ENCODE measurements at regions not wholly inside any gene's neighbourhood (a gene's known extent, or its start where the extent isn't known, plus 50 kb on each side); places are given as distances from the start of the nearest gene placed in this dataset.

GRCh38 chr6:63371104-63371715 is 51.4 kb upstream of the LGSN start:
- DNase-seq = no peak

DNA sequence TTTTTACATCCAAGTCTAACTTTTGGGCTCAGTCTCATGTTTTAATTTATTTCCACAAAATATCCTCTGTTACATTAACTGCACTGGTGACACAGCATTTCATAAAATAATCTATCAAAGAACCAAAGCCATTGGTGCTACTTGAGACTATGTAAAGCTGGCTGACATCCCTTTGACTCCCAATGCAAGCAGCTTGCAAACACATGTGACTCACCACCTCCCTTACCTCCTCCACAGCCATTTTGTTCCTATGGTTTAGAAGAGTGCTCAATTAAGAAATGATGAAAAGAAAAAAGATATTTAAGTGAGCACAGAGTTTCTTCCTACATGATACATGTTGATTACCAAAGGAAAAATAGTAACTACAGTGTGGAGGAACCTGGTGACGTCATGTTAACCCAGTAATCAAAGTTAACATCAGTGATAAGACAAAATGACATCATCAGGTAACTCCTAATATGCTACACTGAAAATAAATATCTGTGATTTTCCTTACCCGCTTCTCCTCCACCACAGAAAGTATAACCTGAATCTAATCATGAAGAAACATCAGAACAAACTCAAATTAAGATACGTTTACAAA is 53.3 kb upstream of the LGSN start:
- no peak for DNase-seq

DNA sequence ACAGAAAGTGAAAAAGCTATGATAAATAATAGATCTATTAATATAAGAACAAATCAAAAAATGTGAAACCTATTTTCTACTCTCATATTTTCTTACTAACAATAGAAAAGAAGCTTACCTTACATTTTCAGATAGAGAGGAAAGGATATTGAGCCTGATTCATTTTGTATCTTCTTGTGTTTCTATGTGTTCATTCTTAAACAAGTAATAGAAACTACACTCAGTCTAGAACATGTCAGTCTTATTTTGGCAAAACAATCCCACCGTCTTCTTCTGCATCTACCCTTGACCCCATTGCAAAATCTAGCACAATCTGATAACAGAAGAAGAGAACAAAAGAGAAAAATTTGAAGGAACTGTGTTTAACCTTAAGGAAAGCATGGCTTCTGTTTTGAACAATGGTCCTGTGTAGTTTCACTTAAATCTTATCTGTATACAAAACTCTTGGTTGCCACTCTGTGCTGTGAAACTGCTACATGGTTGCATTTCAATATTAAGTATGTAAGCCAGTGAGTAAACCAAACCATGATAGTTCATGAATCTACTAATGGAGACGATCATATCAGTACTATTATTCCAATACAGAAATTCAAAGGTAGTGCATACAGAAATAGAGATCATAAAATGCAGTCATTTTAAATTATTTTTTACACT is 69.5 kb upstream of the LGSN start:
- no peak for DNase-seq

- DNase-seq = no peak
These were observed 71.6 kb upstream of the LGSN start for GRCh38 chr6:63391203-63391970.

- no peak for DNase-seq
These were observed 72.4 kb upstream of the LGSN start for GRCh38 chr6:63392092-63392724.

DNA sequence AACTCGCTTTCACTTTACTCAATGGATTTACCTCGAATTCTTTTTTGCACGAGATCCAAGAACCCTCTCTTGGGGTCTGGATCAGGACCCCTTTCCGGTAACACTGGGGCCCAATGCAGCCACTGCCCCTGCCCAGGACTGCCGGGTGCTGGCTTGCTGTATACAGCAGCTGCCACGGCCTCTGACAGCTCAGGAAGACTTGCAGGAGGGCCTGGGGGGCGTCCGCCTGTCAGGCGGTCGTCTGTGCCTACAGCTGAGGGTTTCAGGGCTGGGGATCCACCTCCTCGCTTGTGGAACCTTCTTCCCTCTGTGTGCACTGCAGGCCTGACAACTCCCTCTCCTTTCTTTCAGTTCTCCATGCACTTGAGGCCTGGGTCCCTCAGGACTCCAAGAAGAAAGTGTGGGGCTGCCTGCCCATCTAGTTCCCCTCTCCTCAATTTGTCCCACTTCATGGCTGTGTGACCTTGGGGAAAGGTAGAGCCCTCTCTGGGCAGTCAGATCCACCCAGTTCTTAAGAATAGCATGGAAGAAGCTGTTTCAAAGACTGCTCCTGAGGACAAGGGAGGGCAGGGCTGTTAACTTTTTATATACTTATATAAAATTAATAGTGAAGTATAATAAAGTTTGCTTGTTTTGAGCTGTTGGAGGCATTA is 75.0 kb upstream of the LGSN start:
- DNase-seq = no peak

DNA sequence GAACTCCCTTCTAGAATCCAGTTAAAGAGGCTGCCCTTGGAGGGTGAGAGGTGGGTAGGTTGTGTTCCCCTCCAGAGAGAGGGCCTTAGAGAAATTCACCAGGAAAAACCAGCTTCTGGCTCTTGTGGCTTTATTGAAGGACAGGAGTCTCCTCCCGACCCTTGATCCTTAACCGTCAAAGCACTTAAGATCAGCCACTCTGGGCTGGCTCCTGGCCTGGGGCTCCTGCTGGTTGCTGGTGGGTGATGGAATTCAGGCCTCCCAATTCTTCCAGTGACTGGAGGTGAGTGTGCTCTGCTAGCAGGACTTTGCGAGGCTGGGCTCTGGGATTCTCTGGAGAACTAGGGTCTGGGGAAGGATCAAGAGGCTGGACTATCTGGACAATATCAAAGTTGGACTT is 75.6 kb upstream of the LGSN start:
- no peak for DNase-seq

- DNase-seq = no peak
These were observed 83.9 kb upstream of the LGSN start for GRCh38 chr6:63403725-63404124.

GRCh38 chr6:63410435-63411426 is 90.9 kb upstream of the LGSN start:
- DNase-seq = no peak

DNA sequence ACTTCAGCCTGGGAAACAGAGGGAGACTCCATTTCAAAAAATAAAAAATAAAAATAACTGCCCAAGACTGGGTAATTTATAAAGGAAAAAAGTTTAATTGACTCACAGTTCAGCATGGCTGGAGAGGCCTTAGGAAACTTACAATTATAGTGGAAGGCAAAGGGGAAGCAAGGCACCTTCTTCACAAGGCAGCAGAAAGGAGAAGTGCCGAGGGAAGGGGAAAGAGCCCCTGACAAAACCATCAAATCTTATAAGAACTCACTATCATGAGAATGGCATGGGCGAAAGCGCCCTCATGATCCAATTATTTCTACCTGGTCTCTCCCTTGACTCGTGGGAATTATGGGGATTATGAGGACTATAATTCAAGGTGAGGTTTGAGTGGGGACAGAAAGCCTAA is 95.5 kb upstream of the LGSN start:
- DNase-seq = no peak

- DNase-seq = no peak
These were observed 99.0 kb upstream of the LGSN start for GRCh38 chr6:63418741-63419140.

DNA sequence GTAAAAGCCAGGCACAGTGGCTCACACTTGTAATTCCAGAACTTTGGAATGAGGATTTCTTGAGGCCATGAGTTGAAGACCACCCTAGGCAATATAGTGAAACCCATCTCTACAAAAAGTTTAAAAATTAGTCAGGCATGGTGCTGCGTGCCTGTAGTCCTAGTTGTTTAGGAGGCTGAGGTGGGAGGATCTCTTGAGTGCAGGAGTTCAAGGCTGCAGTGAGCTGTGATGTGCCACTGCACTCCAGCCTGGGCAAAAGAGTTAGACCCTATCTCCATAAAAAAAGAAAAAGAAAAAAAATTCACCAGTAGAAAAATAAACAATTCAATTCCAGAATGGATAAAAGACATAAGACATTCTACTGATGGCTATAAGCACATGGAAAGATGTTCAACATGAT is 104.9 kb upstream of the LGSN start:
- no peak for DNase-seq

DNA sequence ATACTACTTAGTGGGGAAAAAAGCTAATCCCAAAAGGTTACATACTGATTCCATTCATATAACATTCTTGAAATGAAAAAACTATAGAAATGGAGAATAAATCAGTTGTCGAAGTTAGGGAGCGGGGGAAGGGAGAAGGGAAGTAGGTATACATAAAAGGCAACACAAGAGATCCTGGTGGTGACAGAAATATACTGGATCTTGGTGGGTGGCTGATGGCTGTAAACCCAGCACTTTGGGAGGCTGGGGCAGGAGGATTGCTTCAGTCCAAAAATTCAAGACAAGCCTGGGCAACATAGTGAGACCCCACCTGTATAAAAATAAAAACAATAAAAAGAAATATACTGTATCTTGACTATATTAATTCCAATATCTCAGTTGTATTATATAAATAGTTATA is 105.7 kb upstream of the LGSN start:
- DNase-seq = no peak

DNA sequence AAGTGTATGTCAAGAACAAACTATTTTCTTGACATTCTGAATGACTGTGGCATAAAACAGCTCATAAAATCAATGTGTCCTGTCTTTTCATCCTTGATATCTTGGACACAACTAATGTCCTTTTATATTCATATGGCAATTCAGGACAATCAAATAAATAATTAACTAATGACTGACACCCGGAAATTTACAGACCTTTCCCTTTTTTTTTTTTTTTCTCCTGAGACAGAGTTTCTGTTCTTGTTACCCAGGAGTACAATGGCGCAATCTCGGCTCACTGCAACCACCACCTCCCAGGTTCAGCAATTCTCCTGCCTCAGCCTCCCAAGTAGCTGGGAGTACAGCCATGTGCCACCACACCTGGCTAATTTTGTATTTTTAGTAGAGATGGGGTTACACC is 107.1 kb upstream of the LGSN start:
- DNase-seq = no peak

GRCh38 chr6:63427951-63428350 is 108.2 kb upstream of the LGSN start:
- DNase-seq = no peak

- DNase-seq = no peak
These were observed 111.3 kb upstream of the LGSN start for GRCh38 chr6:63430985-63431519.

GRCh38 chr6:63434943-63435342 is 115.2 kb upstream of the LGSN start:
- DNase-seq = no peak

GRCh38 chr6:63436356-63436755 is 116.6 kb upstream of the LGSN start:
- DNase-seq = no peak

GRCh38 chr6:63437058-63437457 is 117.3 kb upstream of the LGSN start:
- DNase-seq = no peak

- peak; percentile 34 to 60 for DNase-seq
These were observed 120.3 kb upstream of the LGSN start for GRCh38 chr6:63440057-63440456.

GRCh38 chr6:63440594-63440993 is 120.8 kb upstream of the LGSN start:
- DNase-seq = peak; percentile 26 to 65

All from SHP77 (cell line).